ENCODE measurements at regions not wholly inside any gene's neighbourhood (a gene's known extent, or its start where the extent isn't known, plus 50 kb on each side); places are given as distances from the start of the nearest gene placed in this dataset.

DNA sequence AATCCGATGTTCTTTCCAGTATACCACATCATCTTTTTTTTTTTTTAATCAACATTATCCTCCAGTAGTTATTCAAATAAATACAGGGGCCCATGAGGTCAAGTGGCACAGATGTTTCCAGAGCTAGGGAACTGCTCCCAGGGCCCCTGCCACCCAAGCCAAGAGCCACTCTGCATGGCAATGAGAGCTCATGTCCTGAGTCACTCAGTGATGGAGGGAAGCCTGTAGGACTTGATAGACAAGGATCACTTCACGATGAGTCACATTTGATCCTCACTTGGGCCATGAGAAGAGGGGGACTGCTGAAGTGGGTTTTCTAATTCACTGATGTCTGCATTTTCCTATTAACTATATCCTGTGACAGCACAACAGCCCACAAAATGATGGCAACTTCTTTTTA lies 127.0 kb upstream of the PKDCC start:
- no peaks in the 10 kb centered on the region for H3K4me1 ChIP-seq
- intact Hi-C loops (cut with DNase I; ENCODE audit: low total_unique reads), result no loop called here
- TF ChIP-seq, protein P1, sequence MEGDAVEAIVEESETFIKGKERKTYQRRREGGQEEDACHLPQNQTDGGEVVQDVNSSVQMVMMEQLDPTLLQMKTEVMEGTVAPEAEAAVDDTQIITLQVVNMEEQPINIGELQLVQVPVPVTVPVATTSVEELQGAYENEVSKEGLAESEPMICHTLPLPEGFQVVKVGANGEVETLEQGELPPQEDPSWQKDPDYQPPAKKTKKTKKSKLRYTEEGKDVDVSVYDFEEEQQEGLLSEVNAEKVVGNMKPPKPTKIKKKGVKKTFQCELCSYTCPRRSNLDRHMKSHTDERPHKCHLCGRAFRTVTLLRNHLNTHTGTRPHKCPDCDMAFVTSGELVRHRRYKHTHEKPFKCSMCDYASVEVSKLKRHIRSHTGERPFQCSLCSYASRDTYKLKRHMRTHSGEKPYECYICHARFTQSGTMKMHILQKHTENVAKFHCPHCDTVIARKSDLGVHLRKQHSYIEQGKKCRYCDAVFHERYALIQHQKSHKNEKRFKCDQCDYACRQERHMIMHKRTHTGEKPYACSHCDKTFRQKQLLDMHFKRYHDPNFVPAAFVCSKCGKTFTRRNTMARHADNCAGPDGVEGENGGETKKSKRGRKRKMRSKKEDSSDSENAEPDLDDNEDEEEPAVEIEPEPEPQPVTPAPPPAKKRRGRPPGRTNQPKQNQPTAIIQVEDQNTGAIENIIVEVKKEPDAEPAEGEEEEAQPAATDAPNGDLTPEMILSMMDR (IDR thresholded peaks at IDR 0.05 in 8 of 11, conservative IDR thresholded peaks at IDR 0.05 in 3 of 11), result no peak
- TF ChIP-seq POLR2A (IDR thresholded peaks at IDR 0.05) (no peak), POLR2AphosphoS5 (IDR thresholded peaks at IDR 0.05) (no peak)
- DNase-seq, result no peak
- no peak overlapping the region for H3K4me3 ChIP-seq
- no peaks in the 10 kb centered on the region for H3K36me3 ChIP-seq
- no peak overlapping the region for H3K27ac ChIP-seq
- 85 to 99% (median 92%) methylated on average over 2 of the region's 2 CpGs for WGBS, 5 donors
- peaks cover 0 to 12% (median 6%) of the 10 kb centered on the region in 8 donors for H3K9me3 ChIP-seq
- no peaks in the 10 kb centered on the region for H3K27me3 ChIP-seq (replicated peaks in 1 of 7)

DNA sequence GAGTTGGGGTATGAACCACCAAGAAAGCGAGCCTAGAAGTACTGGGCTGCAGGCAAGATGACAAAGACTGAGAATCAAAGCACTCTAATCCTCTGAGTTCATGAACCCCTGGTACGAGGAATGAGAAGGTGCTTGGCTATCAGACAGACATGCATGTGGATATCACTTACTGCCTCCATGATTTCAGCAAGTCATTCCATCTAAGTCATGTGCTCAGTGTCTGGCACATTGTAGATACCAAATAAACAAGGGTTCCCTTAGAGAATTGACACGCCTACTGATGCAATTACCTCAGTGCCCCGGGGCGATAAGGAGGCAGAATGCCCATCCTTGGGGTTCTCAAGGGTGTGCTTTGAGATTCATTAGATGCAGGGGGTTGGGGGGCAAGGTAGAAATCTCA lies 125.6 kb upstream of the PKDCC start:
- Histone ChIP-seq H3K4me1 (no peaks in the 10 kb centered on the region), H3K9me3 (peaks cover 0 to 12% (median 6%) of the 10 kb centered on the region in 8 donors), H3K27me3 (replicated peaks in 1 of 7) (no peaks in the 10 kb centered on the region), H3K36me3 (no peaks in the 10 kb centered on the region), H3K27ac (no peak overlapping the region), H3K4me3 (no peak overlapping the region)
- intact Hi-C loops (cut with DNase I; ENCODE audit: low total_unique reads), result no loop called here
- no peak for DNase-seq
- TF ChIP-seq POLR2A (IDR thresholded peaks at IDR 0.05) (no peak), POLR2AphosphoS5 (IDR thresholded peaks at IDR 0.05) (no peak)
- TF ChIP-seq, protein P1 (IDR thresholded peaks at IDR 0.05 in 8 of 11, conservative IDR thresholded peaks at IDR 0.05 in 3 of 11), result no peak
- 48 to 88% (median 70%) methylated on average over 5 of the region's 5 CpGs for WGBS, 5 donors

DNA sequence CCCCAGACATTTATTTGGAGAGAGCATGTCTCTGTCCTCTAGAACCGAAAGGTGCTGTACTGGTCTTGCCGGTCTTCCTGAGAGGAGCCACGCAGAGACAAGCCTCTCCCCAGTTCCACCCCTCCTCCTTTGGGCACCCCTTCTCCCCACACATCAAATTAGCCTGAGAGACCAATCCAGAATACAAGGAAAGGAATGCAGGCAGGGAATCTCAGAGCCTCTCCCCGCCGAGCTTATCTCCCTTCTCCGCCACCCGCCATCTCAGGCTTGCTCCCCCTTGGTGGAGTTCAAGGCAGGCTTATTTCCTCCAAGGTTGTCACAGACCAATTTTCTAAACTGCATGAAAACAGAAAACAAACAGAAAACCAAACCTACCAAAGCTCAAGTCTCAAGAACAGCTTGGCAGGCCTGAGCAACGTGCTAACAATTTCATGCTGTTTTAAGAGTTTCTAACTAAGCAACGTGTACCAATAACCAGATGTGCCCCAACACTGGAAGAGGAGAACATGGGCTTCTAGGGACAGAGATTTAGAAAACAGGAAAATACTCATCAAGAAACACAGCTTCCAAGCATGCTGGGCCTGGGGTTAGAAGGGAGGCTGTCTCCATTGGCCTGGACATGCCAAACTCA lies 124.5 kb upstream of the PKDCC start:
- TF ChIP-seq POLR2AphosphoS5 (IDR thresholded peaks at IDR 0.05) (no peak), POLR2A (IDR thresholded peaks at IDR 0.05) (no peak)
- TF ChIP-seq, protein P1 (IDR thresholded peaks at IDR 0.05 in 8 of 11, conservative IDR thresholded peaks at IDR 0.05 in 3 of 11), result no peak
- Histone ChIP-seq H3K4me1 (no peaks in the 10 kb centered on the region), H3K9me3 (peaks cover 0 to 12% (median 6%) of the 10 kb centered on the region in 8 donors), H3K4me3 (no peak overlapping the region), H3K36me3 (no peaks in the 10 kb centered on the region), H3K27me3 (replicated peaks in 1 of 7) (no peaks in the 10 kb centered on the region), H3K27ac (no peak overlapping the region)
- no peak for DNase-seq
- intact Hi-C loops (cut with DNase I; ENCODE audit: low total_unique reads), result no loop called here
- 73 to 90% (median 79%) methylated on average over 9 of the region's 9 CpGs for whole genome bisulfite sequencing, 5 donors

DNA sequence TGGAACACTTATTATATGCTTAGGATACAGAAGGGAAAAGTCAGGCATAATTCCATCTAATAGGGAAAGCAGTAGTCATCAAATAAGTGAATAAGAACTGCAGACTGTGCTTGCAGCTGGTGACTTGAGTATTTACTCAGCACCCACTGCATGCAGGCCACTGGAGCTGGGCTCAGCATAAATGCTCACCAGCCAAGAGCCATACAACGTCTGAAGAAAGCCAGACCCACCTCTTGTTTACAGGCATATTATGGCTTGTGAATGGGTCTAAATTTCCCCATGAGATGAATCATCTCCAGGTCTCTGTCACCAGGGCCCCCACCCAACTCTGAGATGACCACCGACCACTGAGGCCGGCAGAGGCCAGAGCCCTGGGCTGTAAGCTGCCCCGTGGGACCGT lies 123.8 kb upstream of the PKDCC start:
- no peak for DNase-seq
- Histone ChIP-seq H3K27me3 (replicated peaks in 1 of 7) (no peaks in the 10 kb centered on the region), H3K4me3 (no peak overlapping the region), H3K27ac (no peak overlapping the region), H3K9me3 (peaks cover 0 to 12% (median 6%) of the 10 kb centered on the region in 8 donors), H3K36me3 (no peaks in the 10 kb centered on the region), H3K4me1 (no peaks in the 10 kb centered on the region)
- TF ChIP-seq POLR2A (IDR thresholded peaks at IDR 0.05) (no peak), POLR2AphosphoS5 (IDR thresholded peaks at IDR 0.05) (no peak)
- TF ChIP-seq, protein P1 (IDR thresholded peaks at IDR 0.05 in 8 of 11, conservative IDR thresholded peaks at IDR 0.05 in 3 of 11), result no peak
- 76 to 95% (median 81%) methylated on average over 5 of the region's 5 CpGs for WGBS, 5 donors
- intact Hi-C loops (cut with DNase I; ENCODE audit: low total_unique reads), result no loop called here
